Skeletal muscle satellite cell (primary cell): ENCODE measurements at regions not wholly inside any gene's neighbourhood (a gene's known extent, or its start where the extent isn't known, plus 50 kb on each side); places are given as distances from the start of the nearest gene placed in this dataset.

ENCODE experiments used
- H3K27me3 ChIP-seq: 2 replicates; pipeline ENCODE4 v1.7.0; 2013; ENCODE audit warnings: low read length; ENCODE audit not compliant: control insufficient read depth, insufficient read depth
- H3K36me3 ChIP-seq: 2 replicates; pipeline ENCODE4 v1.7.0; 2013; ENCODE audit warnings: mild to moderate bottlenecking, control low read depth, low read length; ENCODE audit not compliant: insufficient read depth
- H3K4me1 ChIP-seq: 2 replicates; pipeline ENCODE4 v1.7.0; 2013; ENCODE audit warnings: low read length; ENCODE audit not compliant: control insufficient read depth, insufficient read depth
- H3K4me2 ChIP-seq: 2 replicates; pipeline ENCODE4 v1.7.0; 2013; ENCODE audit warnings: mild to moderate bottlenecking, low read length
- H3K4me3 ChIP-seq: 2 replicates; pipeline ENCODE4 v1.7.0; 2013; ENCODE audit warnings: low read length
- H3K9ac ChIP-seq: 2 replicates; pipeline ENCODE4 v1.7.0; 2013; ENCODE audit warnings: mild to moderate bottlenecking, low read depth, low read length, moderate library complexity
- H3K9me3 ChIP-seq: replicated peaks from 2 replicates; pipeline ENCODE4 v1.7.0; 2013; ENCODE audit warnings: mild to moderate bottlenecking, control low read depth, low read length

- peaks cover 16% of the 10 kb centered on the region for H3K27me3 ChIP-seq
- no peak overlapping the region for H3K9ac ChIP-seq
- no peak overlapping the region for H3K4me3 ChIP-seq
- peaks cover 42% of the 10 kb centered on the region for H3K4me1 ChIP-seq
- no peaks in the 10 kb centered on the region for H3K9me3 ChIP-seq
- H3K36me3 ChIP-seq: no peaks in the 10 kb centered on the region
- peak overlapping the region; percentile 56 for H3K4me2 ChIP-seq
Measured at GRCh38 chr10:124177180-124177518, 83.8 kb upstream of the CHST15 start.

- Histone ChIP-seq H3K9ac (peak overlapping the region; percentile 31), H3K4me1 (peaks cover 42% of the 10 kb centered on the region), H3K27me3 (peaks cover 22% of the 10 kb centered on the region), H3K4me2 (peak overlapping the region; percentile 56), H3K4me3 (peak overlapping the region; percentile 43), H3K9me3 (no peaks in the 10 kb centered on the region), H3K36me3 (no peaks in the 10 kb centered on the region)
Measured at GRCh38 chr10:124176349-124177179, 83.2 kb upstream of the CHST15 start.

GRCh38 chr10:124175701-124176348 lies 82.4 kb upstream of the CHST15 start:
- peak overlapping the region; percentile 43 for H3K4me3 ChIP-seq
- peaks cover 26% of the 10 kb centered on the region for H3K27me3 ChIP-seq
- H3K4me2 ChIP-seq: peak overlapping the region; percentile 56
- no peaks in the 10 kb centered on the region for H3K36me3 ChIP-seq
- peak overlapping the region; percentile 31 for H3K9ac ChIP-seq
- H3K4me1 ChIP-seq: peaks cover 35% of the 10 kb centered on the region
- no peaks in the 10 kb centered on the region for H3K9me3 ChIP-seq

- no peak overlapping the region for H3K9ac ChIP-seq
- H3K4me2 ChIP-seq: no peak overlapping the region
- no peak overlapping the region for H3K4me3 ChIP-seq
- H3K36me3 ChIP-seq: no peaks in the 10 kb centered on the region
- peaks cover 30% of the 10 kb centered on the region for H3K4me1 ChIP-seq
- no peaks in the 10 kb centered on the region for H3K9me3 ChIP-seq
- H3K27me3 ChIP-seq: peaks cover 26% of the 10 kb centered on the region
Measured at GRCh38 chr10:124174673-124175645, 81.6 kb upstream of the CHST15 start.

GRCh38 chr10:124174071-124174566 lies 80.7 kb upstream of the CHST15 start:
- peaks cover 30% of the 10 kb centered on the region for H3K4me1 ChIP-seq
- H3K27me3 ChIP-seq: peaks cover 26% of the 10 kb centered on the region
- H3K4me3 ChIP-seq: no peak overlapping the region
- H3K36me3 ChIP-seq: no peaks in the 10 kb centered on the region
- H3K9me3 ChIP-seq: no peaks in the 10 kb centered on the region
- no peak overlapping the region for H3K4me2 ChIP-seq
- no peak overlapping the region for H3K9ac ChIP-seq

GRCh38 chr10:124173298-124173900 lies 80.0 kb upstream of the CHST15 start:
- Histone ChIP-seq H3K36me3 (no peaks in the 10 kb centered on the region), H3K4me1 (peaks cover 30% of the 10 kb centered on the region), H3K4me2 (no peak overlapping the region), H3K27me3 (peaks cover 26% of the 10 kb centered on the region), H3K4me3 (no peak overlapping the region), H3K9me3 (no peaks in the 10 kb centered on the region), H3K9ac (no peak overlapping the region)

- H3K9me3 ChIP-seq: no peaks in the 10 kb centered on the region
- H3K4me2 ChIP-seq: no peak overlapping the region
- peaks cover 26% of the 10 kb centered on the region for H3K27me3 ChIP-seq
- no peaks in the 10 kb centered on the region for H3K36me3 ChIP-seq
- no peak overlapping the region for H3K9ac ChIP-seq
- H3K4me1 ChIP-seq: peaks cover 30% of the 10 kb centered on the region
- no peak overlapping the region for H3K4me3 ChIP-seq
Measured at GRCh38 chr10:124172181-124172916, 79.0 kb upstream of the CHST15 start.

- Histone ChIP-seq H3K9ac (no peak overlapping the region), H3K36me3 (no peaks in the 10 kb centered on the region), H3K9me3 (no peaks in the 10 kb centered on the region), H3K4me2 (no peak overlapping the region), H3K27me3 (peaks cover 26% of the 10 kb centered on the region), H3K4me3 (no peak overlapping the region), H3K4me1 (peaks cover 22% of the 10 kb centered on the region)
Measured at GRCh38 chr10:124171561-124171960, 78.2 kb upstream of the CHST15 start.

- H3K4me3 ChIP-seq: no peak overlapping the region
- H3K27me3 ChIP-seq: peaks cover 26% of the 10 kb centered on the region
- H3K9me3 ChIP-seq: no peaks in the 10 kb centered on the region
- peaks cover 13% of the 10 kb centered on the region for H3K4me1 ChIP-seq
- H3K9ac ChIP-seq: no peak overlapping the region
- H3K4me2 ChIP-seq: no peak overlapping the region
- H3K36me3 ChIP-seq: no peaks in the 10 kb centered on the region
Measured at GRCh38 chr10:124170631-124171030, 77.2 kb upstream of the CHST15 start.

GRCh38 chr10:124168991-124169802 lies 75.8 kb upstream of the CHST15 start:
- no peak overlapping the region for H3K4me3 ChIP-seq
- H3K27me3 ChIP-seq: peaks cover 26% of the 10 kb centered on the region
- no peaks in the 10 kb centered on the region for H3K9me3 ChIP-seq
- H3K9ac ChIP-seq: no peak overlapping the region
- H3K36me3 ChIP-seq: no peaks in the 10 kb centered on the region
- peaks cover under 1% of the 10 kb centered on the region for H3K4me1 ChIP-seq
- no peak overlapping the region for H3K4me2 ChIP-seq
